H1 (cell line): ENCODE measurements at regions not wholly inside any gene's neighbourhood (a gene's known extent, or its start where the extent isn't known, plus 50 kb on each side); places are given as distances from the start of the nearest gene placed in this dataset.

Experiments used
- CTCF ChIA-PET: fragments of 300-600 bp; sonication (Branson Sonifier 250); formaldehyde crosslinking; loops from one replicate; lab custom pipeline; 2021; ENCODE audit not compliant: partially characterized antibody; lab: Charles Lee
- POLR2A ChIA-PET: fragments of 300-600 bp; sonication (Branson Sonifier 250); formaldehyde crosslinking; loops from one replicate; lab custom pipeline; 2021; ENCODE audit warnings: inconsistent platforms; ENCODE audit not compliant: partially characterized antibody; lab: Charles Lee
- DNase-seq, 2 experiments: peaks; one replicate each; pipeline versions ENCODE4 v3.0.0 to v3.0.0-alpha.2; 2010 to 2022; ENCODE audit warnings: low spot score in 2 of 2, low read depth in 1 of 2, mixed read lengths in 1 of 2
- FAIRE-seq: peaks from 2 replicates; lab custom pipeline; 2011; peaks lifted over from hg19 to GRCh38; lab: Jason Lieb, UNC
- H2AFZ ChIP-seq: 2 replicates; pipeline ENCODE4 v1.8.1; 2012; ENCODE audit warnings: low read length, inconsistent platforms
- H2AK5ac ChIP-seq: 2 replicates; pipeline ENCODE4 v1.6.1; 2013; ENCODE audit warnings: low read depth, low read length
- H2BK120ac ChIP-seq: replicated peaks from 2 replicates; pipeline ENCODE3; 2013; ENCODE audit warnings: low read depth, low read length, inconsistent platforms
- H2BK12ac ChIP-seq: 2 replicates; pipeline ENCODE4 v1.6.1; 2013; ENCODE audit warnings: low read depth, low read length
- H2BK15ac ChIP-seq: 2 replicates; pipeline ENCODE4 v1.6.1; 2013; ENCODE audit warnings: low read length
- H2BK20ac ChIP-seq: 2 replicates; pipeline ENCODE4 v1.6.1; 2013; ENCODE audit warnings: low read length
- H2BK5ac ChIP-seq: 2 replicates; pipeline ENCODE4 v1.6.1; 2013; ENCODE audit warnings: low read depth, low read length
- H3K14ac ChIP-seq: 2 replicates; pipeline ENCODE4 v1.6.1; 2013; ENCODE audit warnings: inconsistent platforms; ENCODE audit not compliant: insufficient read length
- H3K18ac ChIP-seq: 2 replicates; pipeline ENCODE4 v1.6.1; 2013; ENCODE audit warnings: low read length; ENCODE audit errors: extremely low read depth
- H3K23ac ChIP-seq: 2 replicates; pipeline ENCODE4 v1.6.1; 2013; ENCODE audit warnings: inconsistent platforms; ENCODE audit not compliant: insufficient read length
- H3K23me2 ChIP-seq: 2 replicates; pipeline ENCODE4 v1.6.1; 2013; ENCODE audit warnings: low read depth, low read length
- H3K27ac ChIP-seq: 2 replicates; pipeline ENCODE4 v1.6.1; 2011; ENCODE audit warnings: low read depth, low read length, inconsistent platforms
- H3K27me3 ChIP-seq, 4 experiments: replicated peaks in 1 of 4; 1 replicate in 1 of 4; 2 replicates in 3 of 4; pipeline versions ENCODE4 v1.6.1 to v1.8.1; 2011 to 2013; ENCODE audit warnings: low read length in 3 of 4, mild to moderate bottlenecking in 3 of 4, inconsistent platforms in 2 of 4, mixed read lengths in 2 of 4, moderate library complexity in 1 of 4; ENCODE audit not compliant: control insufficient read depth in 3 of 4, insufficient read depth in 3 of 4; ENCODE audit errors: extremely low read depth in 1 of 4
- H3K36me3 ChIP-seq, 4 experiments: 2 replicates each; pipeline versions ENCODE4 v1.6.1 to v1.8.1; 2011 to 2013; ENCODE audit warnings: mild to moderate bottlenecking in 4 of 4, low read length in 3 of 4, moderate library complexity in 2 of 4, control low read depth in 1 of 4, inconsistent platforms in 1 of 4; ENCODE audit not compliant: insufficient read depth in 4 of 4, control insufficient read depth in 2 of 4
- H3K4ac ChIP-seq: replicated peaks from 2 replicates; pipeline ENCODE3; 2013; ENCODE audit warnings: low read length, low read depth, mixed read lengths, inconsistent platforms; ENCODE audit not compliant: insufficient read length
- H3K4me1 ChIP-seq, 4 experiments: replicated peaks in 1 of 4; 1 replicate in 1 of 4; 2 replicates in 3 of 4; pipeline versions ENCODE4 v1.6.1 to v1.8.1; 2011 to 2013; ENCODE audit warnings: low read length in 3 of 4, inconsistent platforms in 2 of 4, mixed read lengths in 1 of 4; ENCODE audit not compliant: insufficient read depth in 4 of 4, control insufficient read depth in 3 of 4
- H3K4me2 ChIP-seq, 2 experiments: 2 replicates each; pipeline versions ENCODE4 v1.6.1 to v1.8.1; 2011 to 2013; ENCODE audit warnings: low read depth in 2 of 2, low read length in 2 of 2, control low read depth in 1 of 2, inconsistent platforms in 1 of 2, mild to moderate bottlenecking in 1 of 2; ENCODE audit not compliant: insufficient read depth in 1 of 2
- H3K4me3 ChIP-seq, 4 experiments: fragments of 200-600, 300-600 bp in 1 of 4; sonication (generic), shearing (Covaris generic), sonication (Bioruptor Twin) in 1 of 4; 2 replicates each; pipeline versions ENCODE4 v1.5.1 to v1.8.1; 2011 to 2016; ENCODE audit warnings: low read length in 4 of 4, low read depth in 3 of 4, control low read depth in 2 of 4, inconsistent platforms in 2 of 4, mild to moderate bottlenecking in 2 of 4, mixed read lengths in 1 of 4, moderate library complexity in 1 of 4; ENCODE audit not compliant: insufficient read depth in 2 of 4; ENCODE audit errors: extremely low read depth in 1 of 4
- H3K56ac ChIP-seq: replicated peaks from 2 replicates; pipeline ENCODE3; 2013; ENCODE audit warnings: low read depth, mild to moderate bottlenecking, mixed read lengths, low read length, inconsistent platforms; ENCODE audit not compliant: insufficient read length
- H3K79me1 ChIP-seq: 2 replicates; pipeline ENCODE4 v1.6.1; 2013; ENCODE audit warnings: low read depth, low read length, control low read depth
- H3K79me2 ChIP-seq, 2 experiments: 2 replicates each; pipeline versions ENCODE4 v1.6.1 to v1.8.1; 2012 to 2013; ENCODE audit warnings: low read length in 2 of 2, mild to moderate bottlenecking in 2 of 2, inconsistent platforms in 1 of 2; ENCODE audit not compliant: insufficient read depth in 2 of 2, control insufficient read depth in 1 of 2
- H3K9ac ChIP-seq, 4 experiments: replicated peaks in 1 of 4; 1 replicate in 1 of 4; 2 replicates in 3 of 4; pipeline versions ENCODE4 v1.6.1 to v1.8.1; 2011 to 2013; ENCODE audit warnings: low read depth in 3 of 4, low read length in 3 of 4, control low read depth in 2 of 4, mild to moderate bottlenecking in 2 of 4, moderate library complexity in 2 of 4, inconsistent platforms in 1 of 4; ENCODE audit errors: extremely low read depth in 1 of 4
- H3K9me3 ChIP-seq, 2 experiments: 2 replicates each; pipeline versions ENCODE4 v1.6.1 to v1.8.1; 2012 to 2013; ENCODE audit warnings: mild to moderate bottlenecking in 2 of 2, moderate library complexity in 2 of 2, control low read depth in 1 of 2, inconsistent platforms in 1 of 2, low read depth in 1 of 2, low read length in 1 of 2, mixed read lengths in 1 of 2; ENCODE audit not compliant: insufficient read depth in 2 of 2
- H4K20me1 ChIP-seq, 2 experiments: replicated peaks in 1 of 2; 2 replicates each; pipeline versions ENCODE3 to v1.8.1; 2011 to 2013; ENCODE audit warnings: inconsistent platforms in 2 of 2, low read length in 2 of 2, mild to moderate bottlenecking in 1 of 2; ENCODE audit not compliant: insufficient read depth in 2 of 2, control insufficient read depth in 1 of 2
- H4K5ac ChIP-seq: 2 replicates; pipeline ENCODE4 v1.6.1; 2013; ENCODE audit warnings: low read length, low read depth, mixed read lengths, inconsistent platforms; ENCODE audit not compliant: insufficient read length
- H4K8ac ChIP-seq: 2 replicates; pipeline ENCODE4 v1.8.0; 2013; ENCODE audit warnings: mild to moderate bottlenecking, moderate library complexity, low read length, inconsistent platforms; ENCODE audit not compliant: insufficient read depth; ENCODE audit errors: extremely low read depth
- H4K91ac ChIP-seq: replicated peaks from 2 replicates; pipeline ENCODE3; 2013; ENCODE audit warnings: low read length, mixed read lengths, inconsistent platforms; ENCODE audit not compliant: insufficient read length
- ASH2L ChIP-seq: fragments of 200-600, 300-600 bp; sonication (generic); IDR thresholded peaks from one replicate; pipeline ENCODE4 v1.7.1; 2017; ENCODE audit warnings: low read length
- CHD2 ChIP-seq: IDR thresholded peaks from 2 replicates; pipeline ENCODE4 v1.6.1; 2012; ENCODE audit warnings: low read length, improper control_type of control experiment
- EZH2 ChIP-seq: fragments of 200-600 bp; sonication (generic); IDR thresholded peaks from 2 replicates; pipeline ENCODE4 v1.7.1; 2012; ENCODE audit warnings: low read depth, mild to moderate bottlenecking, moderate library complexity, low read length, inconsistent platforms; ENCODE audit not compliant: severe bottlenecking
- PHF8 ChIP-seq: fragments of 200-600 bp; sonication (generic); conservative IDR thresholded peaks from 2 replicates; pipeline ENCODE4 v1.7.1; 2012; ENCODE audit warnings: low read depth, mild to moderate bottlenecking, inconsistent platforms, low read length, moderate library complexity
- POU5F1 ChIP-seq: IDR thresholded peaks from 2 replicates; pipeline ENCODE4 v1.6.1; 2011; ENCODE audit warnings: low read depth, mild to moderate bottlenecking, low read length, moderate library complexity
- SIRT6 ChIP-seq: IDR thresholded peaks from one replicate; pipeline ENCODE4 v1.7.1; 2012; ENCODE audit warnings: low read length, inconsistent platforms
- WGBS, 2 experiments: shearing (Covaris generic) in 1 of 2; methylation state at CpG; one replicate each; pipeline versions ENCODE4 v1.1.6 to v1.1.7; 2013 to 2015; ENCODE audit warnings: low lambda C conversion rate in 2 of 2, mixed read lengths in 2 of 2, inconsistent platforms in 1 of 2, low coverage in 1 of 2, missing lambda C conversion rate in 1 of 2; ENCODE audit not compliant: insufficient replicate concordance in 2 of 2, insufficient coverage in 1 of 2, insufficient read length in 1 of 2; ENCODE audit errors: extremely low coverage in 1 of 2, missing lambda C conversion rate in 1 of 2; 5-methylcytosine and 5-hydroxymethylcytosine counted together
- TF ChIP-seq, protein P1 (sequence below): IDR thresholded peaks from 2 replicates; pipeline ENCODE4 v1.6.1; 2012; ENCODE audit warnings: inconsistent platforms

DNA sequence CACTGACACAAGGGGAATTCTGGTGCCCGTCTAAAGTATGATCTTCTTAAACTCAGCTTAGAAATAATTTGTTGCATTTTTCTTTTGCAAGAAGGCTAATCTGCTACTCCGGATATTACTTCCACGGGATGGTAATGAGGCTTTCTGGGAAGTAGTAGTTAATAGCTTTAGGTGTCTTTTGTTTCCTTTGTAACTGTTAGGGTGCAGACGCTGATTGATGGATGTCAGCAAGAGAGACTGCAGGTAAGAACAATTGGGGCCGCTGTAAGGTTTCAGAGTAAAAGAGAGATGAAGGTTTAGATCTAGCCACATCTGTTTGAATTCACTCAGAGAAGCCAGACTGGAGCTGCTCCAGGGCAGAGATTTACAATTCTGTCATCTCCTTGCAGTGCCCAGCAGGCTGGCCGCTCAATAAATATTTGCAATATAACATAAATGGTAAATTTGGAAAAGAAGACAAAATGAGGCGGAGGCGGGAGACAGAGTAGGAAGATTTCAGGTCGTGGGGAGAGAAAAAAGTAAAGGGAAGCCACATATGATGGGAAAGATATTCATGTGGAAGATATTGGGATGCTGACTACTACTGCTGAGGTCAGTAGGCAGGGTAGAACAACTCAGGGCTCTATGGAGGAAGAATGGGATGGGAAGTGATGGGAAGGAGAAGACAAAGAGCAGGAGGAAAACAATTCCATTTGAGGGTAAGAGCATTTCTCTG, 320.5 kb downstream of the AASDHPPT start:
- H2BK5ac ChIP-seq = no peak overlapping the region
- no peak overlapping the region for H3K9ac ChIP-seq
- no peak overlapping the region for H3K23ac ChIP-seq
- H3K14ac ChIP-seq = no peak overlapping the region
- H3K36me3 ChIP-seq = no peaks in the 10 kb centered on the region
- H2BK120ac ChIP-seq = no peak overlapping the region
- 85% methylated on average over 9 of the region's 9 CpGs; no CpG with 5 or more reads in 1 of the 2 experiments for WGBS, 2 experiments
- H3K27ac ChIP-seq = no peak overlapping the region
- no peak overlapping the region for H4K91ac ChIP-seq
- FAIRE-seq (no peak), DNase-seq (no peak)
- no peaks in the 10 kb centered on the region for H3K79me2 ChIP-seq
- no peak overlapping the region for H3K4me3 ChIP-seq
- no peak overlapping the region for H3K18ac ChIP-seq
- H3K23me2 ChIP-seq = no peaks in the 10 kb centered on the region
- H3K79me1 ChIP-seq = no peaks in the 10 kb centered on the region
- no peak overlapping the region for H4K5ac ChIP-seq
- no peak for TF ChIP-seq CHD2
- no peak for TF ChIP-seq EZH2
- no peak for TF ChIP-seq POU5F1
- TF ChIP-seq, protein P1, sequence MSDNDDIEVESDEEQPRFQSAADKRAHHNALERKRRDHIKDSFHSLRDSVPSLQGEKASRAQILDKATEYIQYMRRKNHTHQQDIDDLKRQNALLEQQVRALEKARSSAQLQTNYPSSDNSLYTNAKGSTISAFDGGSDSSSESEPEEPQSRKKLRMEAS = no peak
- TF ChIP-seq ASH2L = no peak
- TF ChIP-seq SIRT6 = no peak
- no peak for TF ChIP-seq PHF8
- no peaks in the 10 kb centered on the region for H4K20me1 ChIP-seq
- H3K4ac ChIP-seq = no peak overlapping the region
- H3K56ac ChIP-seq = no peak overlapping the region
- no peak overlapping the region for H2AFZ ChIP-seq
- no peak overlapping the region for H2BK15ac ChIP-seq
- no peak overlapping the region for H2BK20ac ChIP-seq
- no peaks in the 10 kb centered on the region for H3K9me3 ChIP-seq
- CTCF ChIA-PET = interaction anchor here (0.6 to 1.3 kb wide), 2 partner anchors 242 kb away, joined by 3 read pairs; no protein-coding TSS in a partner anchor
- no peaks in the 10 kb centered on the region for H3K27me3 ChIP-seq
- no peak overlapping the region for H3K4me2 ChIP-seq
- 0 out of 2 replicates have a peak overlapping the region, but pooled peaks have one; percentile 39 for H2BK12ac ChIP-seq
- H3K4me1 ChIP-seq = peaks cover 0 to 5% (median 0%) of the 10 kb centered on the region in 4 experiments; a peak in 1 of 7 replicates
- POLR2A ChIA-PET = no interaction called here
- H2AK5ac ChIP-seq = no peak overlapping the region
- H4K8ac ChIP-seq = peak overlapping the region; percentile 45; the same call in 1 of the 2 replicates
